ENCODE measurements at regions not wholly inside any gene's neighbourhood (a gene's known extent, or its start where the extent isn't known, plus 50 kb on each side); places are given as distances from the start of the nearest gene placed in this dataset.

- ATAC-seq (no peak), DNase-seq (no peak)
- TF ChIP-seq CTCF (IDR thresholded peaks at IDR 0.05): no peak
- intact Hi-C loops (cut with DNase I): no loop called here
- Histone ChIP-seq H3K9me3 (no peaks in the 10 kb centered on the region), H3K4me3 (no peak overlapping the region), H3K27ac (no peak overlapping the region), H3K27me3 (ENCODE audit: insufficient read depth in 3 of 3, low read length in 2 of 3) (no peaks in the 10 kb centered on the region), H3K36me3 (ENCODE audit: insufficient read depth in 1 of 2, low read depth in 1 of 2) (no peaks in the 10 kb centered on the region), H3K4me1 (no peaks in the 10 kb centered on the region)
- 33 to 54% (median 39%) methylated on average over 7 of the region's 7 CpGs for WGBS, 3 donors
Observed at GRCh38 chr13:72258340-72258981, 391.5 kb upstream of the DACH1 start.

- no peak for DNase-seq
- Histone ChIP-seq H3K27ac (no peak overlapping the region), H3K4me1 (no peaks in the 10 kb centered on the region), H3K36me3 (ENCODE audit: insufficient read depth in 1 of 2, low read depth in 1 of 2) (no peaks in the 10 kb centered on the region), H3K4me3 (no peak overlapping the region), H3K27me3 (ENCODE audit: insufficient read depth in 3 of 3, low read length in 2 of 3) (no peaks in the 10 kb centered on the region), H3K9me3 (no peaks in the 10 kb centered on the region)
- TF ChIP-seq CTCF (IDR thresholded peaks at IDR 0.05): peak; percentile 16
- no peak for ATAC-seq
- 42 to 44% (median 44%) methylated on average over 7 of the region's 7 CpGs for WGBS, 3 donors
- intact Hi-C loops (cut with DNase I): no loop called here
Observed at GRCh38 chr13:72255908-72256307, 388.9 kb upstream of the DACH1 start.

- no peak for DNase-seq
- no peaks in the 10 kb centered on the region for H3K36me3 ChIP-seq (ENCODE audit: insufficient read depth in 1 of 2, low read depth in 1 of 2)
- H3K27me3 ChIP-seq (ENCODE audit: insufficient read depth in 3 of 3, low read length in 2 of 3): no peaks in the 10 kb centered on the region
- TF ChIP-seq CTCF (IDR thresholded peaks at IDR 0.05): no peak
- H3K27ac ChIP-seq: no peak overlapping the region
- intact Hi-C loops (cut with DNase I): no loop called here
- WGBS, 3 donors: 75 to 88% (median 82%) methylated on average over 4 of the region's 4 CpGs
- no peaks in the 10 kb centered on the region for H3K9me3 ChIP-seq
- no peaks in the 10 kb centered on the region for H3K4me1 ChIP-seq
- H3K4me3 ChIP-seq: no peak overlapping the region
- no peak for ATAC-seq
Observed at GRCh38 chr13:72253754-72254153, 386.8 kb upstream of the DACH1 start.

- ATAC-seq (no peak), DNase-seq (no peak)
- Histone ChIP-seq H3K27ac (no peak overlapping the region), H3K9me3 (no peaks in the 10 kb centered on the region), H3K36me3 (ENCODE audit: insufficient read depth in 1 of 2, low read depth in 1 of 2) (no peaks in the 10 kb centered on the region), H3K27me3 (ENCODE audit: insufficient read depth in 3 of 3, low read length in 2 of 3) (no peaks in the 10 kb centered on the region), H3K4me1 (no peaks in the 10 kb centered on the region), H3K4me3 (no peak overlapping the region)
- intact Hi-C loops (cut with DNase I): no loop called here
- no peak for TF ChIP-seq CTCF (IDR thresholded peaks at IDR 0.05)
Observed at GRCh38 chr13:72246396-72246795, 379.4 kb upstream of the DACH1 start.

GRCh38 chr13:72244788-72245187, 377.8 kb upstream of the DACH1 start:
- H3K4me3 ChIP-seq: no peak overlapping the region
- no peak for DNase-seq
- no peak for TF ChIP-seq CTCF (IDR thresholded peaks at IDR 0.05)
- no peak overlapping the region for H3K27ac ChIP-seq
- H3K36me3 ChIP-seq (ENCODE audit: insufficient read depth in 1 of 2, low read depth in 1 of 2): no peaks in the 10 kb centered on the region
- no peaks in the 10 kb centered on the region for H3K9me3 ChIP-seq
- ATAC-seq: no peak
- intact Hi-C loops (cut with DNase I): no loop called here
- 73% methylated on average over 3 of the region's 3 CpGs for WGBS, 3 donors
- H3K27me3 ChIP-seq (ENCODE audit: insufficient read depth in 3 of 3, low read length in 2 of 3): no peaks in the 10 kb centered on the region
- no peaks in the 10 kb centered on the region for H3K4me1 ChIP-seq

Measured in psoas muscle (tissue), 7 donors.